SJSA1 (cell line): ENCODE measurements at regions not wholly inside any gene's neighbourhood (a gene's known extent, or its start where the extent isn't known, plus 50 kb on each side); places are given as distances from the start of the nearest gene placed in this dataset.

Experiments
- DNase-seq, 2 experiments: peaks; one replicate each; pipeline ENCODE4 v3.0.0-alpha.2; 2015 to 2020; ENCODE audit warnings: low spot score in 2 of 2, low read depth in 1 of 2
- H3K27ac ChIP-seq: fragments of 250-450 bp; sonication (Bioruptor Pico); 2 replicates; pipeline ENCODE4 v1.5.1; 2020; ENCODE audit warnings: mild to moderate bottlenecking, moderate library complexity
- H3K27me3 ChIP-seq: fragments of 250-450 bp; sonication (Bioruptor Pico); replicated peaks from 2 replicates; pipeline ENCODE4 v1.5.1; 2020; ENCODE audit warnings: mild to moderate bottlenecking, moderate library complexity
- H3K36me3 ChIP-seq: fragments of 250-450 bp; sonication (Bioruptor Pico); 2 replicates; pipeline ENCODE4 v1.5.1; 2020; ENCODE audit warnings: mild to moderate bottlenecking
- H3K4me1 ChIP-seq: fragments of 250-450 bp; sonication (Bioruptor Pico); replicated peaks from 2 replicates; pipeline ENCODE4 v1.6.1; 2021; ENCODE audit warnings: mild to moderate bottlenecking
- H3K4me3 ChIP-seq: fragments of 250-450 bp; sonication (Bioruptor Pico); 2 replicates; pipeline ENCODE4 v1.5.1; 2020; ENCODE audit warnings: mild to moderate bottlenecking
- H3K9me3 ChIP-seq: fragments of 250-450 bp; sonication (Bioruptor Pico); replicated peaks from 2 replicates; pipeline ENCODE4 v1.5.1; 2020; ENCODE audit warnings: mild to moderate bottlenecking

DNA sequence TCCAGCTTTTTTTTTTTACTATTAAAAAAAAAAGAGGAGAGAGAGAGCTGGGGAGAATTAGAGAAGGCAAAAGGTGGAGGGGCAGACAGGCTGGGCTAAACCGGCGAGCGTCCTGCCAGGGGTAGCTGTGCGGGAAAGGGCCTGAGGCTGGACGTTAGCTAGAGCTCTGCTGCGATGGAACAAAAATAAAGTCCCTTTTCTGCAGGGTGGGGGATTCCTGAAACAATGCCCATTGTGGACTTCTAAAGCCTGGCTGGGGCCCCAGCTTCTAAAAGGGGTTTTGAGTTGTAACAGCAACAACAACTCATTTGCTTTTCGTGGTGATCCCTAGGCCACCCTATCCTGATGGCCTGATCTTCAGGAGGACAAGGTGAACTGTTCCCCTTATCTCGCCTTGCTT is 311.7 kb downstream of the FBXW7 start:
- Histone ChIP-seq H3K27ac (no peak overlapping the region), H3K4me3 (no peak overlapping the region), H3K9me3 (no peaks in the 10 kb centered on the region), H3K27me3 (no peaks in the 10 kb centered on the region), H3K36me3 (no peaks in the 10 kb centered on the region), H3K4me1 (no peaks in the 10 kb centered on the region)
- no peak for DNase-seq

DNA sequence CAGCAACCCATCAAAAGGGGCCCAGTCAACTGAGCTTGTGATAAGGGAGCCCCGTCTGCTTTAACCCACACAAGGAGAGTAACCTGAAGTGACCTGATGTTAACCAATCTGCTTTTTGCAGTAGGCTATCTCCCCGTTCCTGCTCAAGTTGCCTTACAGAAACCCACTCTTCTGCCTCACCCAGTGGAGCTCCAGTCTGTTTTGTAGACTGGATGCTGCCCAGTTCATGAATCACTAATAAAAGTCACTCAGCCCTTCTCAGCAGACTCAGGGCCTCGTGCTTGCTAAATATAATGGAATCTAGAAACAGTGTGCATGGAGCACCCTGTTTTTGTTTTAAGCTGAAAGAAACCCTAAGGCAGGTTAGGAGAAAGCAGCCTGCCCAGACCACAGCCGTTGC is 312.3 kb downstream of the FBXW7 start:
- H3K4me3 ChIP-seq = no peak overlapping the region
- DNase-seq = no peak
- no peaks in the 10 kb centered on the region for H3K27me3 ChIP-seq
- no peak overlapping the region for H3K27ac ChIP-seq
- H3K9me3 ChIP-seq = no peaks in the 10 kb centered on the region
- H3K4me1 ChIP-seq = no peaks in the 10 kb centered on the region
- H3K36me3 ChIP-seq = no peaks in the 10 kb centered on the region

DNA sequence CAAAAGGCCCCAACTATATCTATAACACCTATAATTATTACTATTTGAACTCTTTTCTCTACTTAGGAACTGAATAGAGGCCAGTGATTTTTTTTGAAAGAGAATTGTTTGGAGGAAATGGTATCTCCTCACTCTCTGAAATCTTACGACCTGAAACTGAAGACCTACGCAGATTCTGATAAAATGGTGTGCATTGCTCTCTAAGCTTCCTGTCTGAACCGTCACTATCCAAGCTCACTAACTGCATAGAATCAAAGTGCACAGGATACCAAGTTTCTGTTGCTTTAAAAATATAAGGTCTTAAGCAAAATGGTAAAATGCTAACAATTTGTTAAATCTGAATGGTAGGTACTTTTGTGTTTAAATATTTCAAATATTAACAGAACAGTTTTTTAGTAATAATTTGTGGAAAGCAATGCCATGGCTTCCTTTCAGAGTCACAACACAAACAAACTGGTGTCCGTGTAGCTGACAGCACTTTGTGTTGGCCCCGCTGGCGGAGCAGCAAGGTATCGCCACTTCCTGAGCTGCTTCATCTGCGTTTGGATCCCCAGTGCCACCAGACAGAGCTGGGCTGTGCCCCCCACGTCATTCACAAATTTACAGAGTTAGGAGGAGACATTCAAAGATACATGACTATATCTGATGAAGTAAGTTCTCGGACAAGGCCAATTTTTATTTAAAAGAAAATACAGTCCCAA is 313.9 kb downstream of the FBXW7 start:
- H3K4me1 ChIP-seq = no peaks in the 10 kb centered on the region
- H3K27ac ChIP-seq = no peak overlapping the region
- no peak for DNase-seq
- no peaks in the 10 kb centered on the region for H3K36me3 ChIP-seq
- no peaks in the 10 kb centered on the region for H3K9me3 ChIP-seq
- no peaks in the 10 kb centered on the region for H3K27me3 ChIP-seq
- H3K4me3 ChIP-seq = no peak overlapping the region

DNA sequence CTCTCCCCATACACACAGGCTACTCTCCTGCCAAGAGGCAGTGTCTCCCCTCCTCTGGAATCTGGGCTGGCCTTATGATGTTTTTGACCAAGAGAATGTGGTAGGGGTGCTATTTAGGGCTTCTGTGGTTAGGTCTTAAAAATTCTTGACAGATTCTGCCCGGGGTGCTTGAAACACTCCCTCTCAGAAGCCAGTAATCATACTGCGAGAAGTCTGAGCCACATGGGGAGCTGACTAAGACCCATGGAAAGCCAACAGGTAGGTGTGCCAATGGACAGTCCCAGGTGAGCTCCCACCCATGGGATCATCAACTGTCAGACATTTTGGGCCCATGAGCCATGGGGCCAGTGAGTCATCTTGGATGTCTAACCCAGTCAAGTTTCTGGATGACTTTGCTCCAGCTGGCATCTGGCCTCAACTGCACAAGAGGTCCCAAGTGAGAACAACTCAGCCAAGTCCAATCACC is 315.7 kb downstream of the FBXW7 start:
- Histone ChIP-seq H3K27me3 (no peaks in the 10 kb centered on the region), H3K36me3 (no peaks in the 10 kb centered on the region), H3K27ac (no peak overlapping the region), H3K4me3 (no peak overlapping the region), H3K4me1 (no peaks in the 10 kb centered on the region), H3K9me3 (no peaks in the 10 kb centered on the region)
- no peak for DNase-seq

DNA sequence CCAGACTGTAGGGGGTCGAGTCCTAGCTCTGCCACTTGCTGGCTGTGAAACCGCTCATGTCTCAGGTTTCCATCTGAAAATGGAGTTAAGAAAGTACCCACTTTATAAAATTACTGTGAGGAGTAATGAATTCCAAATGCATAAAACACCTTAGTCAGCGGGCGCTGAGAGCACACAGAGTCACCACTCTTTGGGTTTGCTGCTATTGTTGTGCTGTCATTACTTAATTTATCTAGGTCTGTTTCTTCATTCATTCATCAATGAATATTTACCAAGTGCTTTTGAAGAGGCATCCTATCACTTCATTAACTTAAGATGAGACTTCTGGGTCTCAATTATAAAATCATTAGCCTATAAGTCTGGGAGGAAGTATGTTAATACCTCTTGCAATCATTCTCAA is 317.3 kb downstream of the FBXW7 start:
- Histone ChIP-seq H3K36me3 (no peaks in the 10 kb centered on the region), H3K27ac (no peak overlapping the region), H3K9me3 (no peaks in the 10 kb centered on the region), H3K4me1 (no peaks in the 10 kb centered on the region), H3K4me3 (no peak overlapping the region), H3K27me3 (no peaks in the 10 kb centered on the region)
- DNase-seq = no peak

DNA sequence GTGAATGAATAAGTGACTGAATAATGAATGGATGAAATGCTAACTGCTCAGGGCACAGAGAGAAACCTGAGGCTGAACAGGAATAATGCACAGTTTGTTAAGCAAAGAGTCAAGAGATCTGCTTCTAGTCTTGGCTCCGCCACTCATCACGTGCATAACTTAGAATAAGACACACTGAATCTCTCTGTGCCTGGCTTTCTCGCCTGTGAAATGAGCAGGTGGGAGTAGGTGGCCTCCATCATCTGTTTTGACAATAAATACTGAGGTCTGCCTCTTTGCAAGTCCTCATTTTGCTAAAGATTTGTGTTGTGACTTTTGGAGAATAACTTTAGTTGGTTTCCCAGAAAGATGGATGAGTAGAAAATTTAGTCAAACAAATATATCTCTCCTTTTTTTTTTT is 318.0 kb downstream of the FBXW7 start:
- no peak for DNase-seq
- Histone ChIP-seq H3K27me3 (no peaks in the 10 kb centered on the region), H3K27ac (no peak overlapping the region), H3K36me3 (no peaks in the 10 kb centered on the region), H3K4me3 (no peak overlapping the region), H3K9me3 (no peaks in the 10 kb centered on the region), H3K4me1 (no peaks in the 10 kb centered on the region)

DNA sequence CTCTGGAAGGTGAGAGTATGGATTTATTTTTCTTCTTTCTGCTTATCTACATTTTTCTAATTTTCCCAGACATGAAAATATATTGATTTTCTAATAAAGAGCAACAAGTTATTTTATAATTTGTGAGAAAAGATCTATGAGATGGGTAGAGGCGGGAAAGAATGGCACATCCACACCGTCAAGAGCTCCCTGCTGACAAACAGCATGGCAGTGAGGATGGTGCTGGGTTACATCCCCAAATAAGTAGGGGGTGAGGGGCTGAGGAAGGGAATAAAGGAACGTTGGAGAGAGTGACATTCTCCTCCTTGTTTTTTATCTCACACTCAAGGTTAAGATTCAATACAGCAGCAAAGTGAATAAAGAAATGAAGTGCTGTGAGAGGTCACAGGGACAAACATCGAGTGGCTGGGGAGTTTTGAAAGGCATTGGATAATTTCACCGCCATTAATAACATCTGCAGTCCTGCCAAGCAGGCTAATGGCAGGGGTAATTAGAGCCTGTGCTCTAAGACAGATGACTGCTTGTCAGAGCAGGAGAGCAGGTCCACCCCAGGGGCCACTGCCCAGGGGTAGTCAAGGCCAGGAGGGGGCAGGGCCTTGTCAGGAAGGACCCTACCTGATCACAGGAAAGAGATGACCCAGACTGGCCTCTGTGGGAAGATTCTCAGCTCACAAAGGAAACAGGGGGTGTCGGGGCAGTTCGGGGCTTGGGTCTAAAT is 323.8 kb downstream of the FBXW7 start:
- H3K4me3 ChIP-seq = no peak overlapping the region
- H3K27ac ChIP-seq = no peak overlapping the region
- H3K4me1 ChIP-seq = no peaks in the 10 kb centered on the region
- no peak for DNase-seq
- H3K27me3 ChIP-seq = no peaks in the 10 kb centered on the region; the same call in 1 of the 2 replicates
- H3K36me3 ChIP-seq = no peaks in the 10 kb centered on the region
- no peaks in the 10 kb centered on the region for H3K9me3 ChIP-seq

DNA sequence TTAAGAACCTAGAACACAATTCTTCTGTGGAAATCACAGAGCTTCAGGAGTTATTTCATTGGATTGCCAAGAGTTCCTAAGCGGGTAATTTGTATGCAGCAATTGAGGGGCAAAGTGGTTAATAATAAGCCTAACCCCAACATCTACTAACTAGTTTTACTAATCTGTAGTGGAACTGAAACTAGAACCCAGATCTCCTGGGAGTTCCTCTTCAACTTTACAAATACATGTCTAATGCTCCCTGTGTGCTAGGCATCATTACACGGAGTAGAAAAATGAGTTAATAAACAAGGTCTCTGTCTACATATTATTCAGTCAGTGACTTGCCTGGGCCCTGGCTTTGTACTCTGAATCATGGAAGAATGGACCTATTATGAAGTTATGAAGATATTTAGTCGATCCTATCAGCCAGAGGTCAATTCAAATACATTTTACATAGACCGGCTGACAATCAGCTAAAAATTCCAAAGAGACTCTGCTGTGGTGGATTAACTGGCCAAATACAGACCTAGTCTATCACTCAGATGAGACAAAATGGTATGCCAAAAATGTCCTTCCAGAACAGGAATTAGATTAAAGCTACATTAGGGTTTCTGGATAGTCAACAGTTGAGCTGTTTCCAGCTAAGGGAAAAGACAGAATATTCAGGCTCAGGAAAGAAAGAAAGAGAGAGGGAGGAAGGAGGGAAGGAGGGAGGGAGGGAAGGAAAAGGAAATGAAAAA is 326.0 kb downstream of the FBXW7 start:
- no peaks in the 10 kb centered on the region; the same call in 1 of the 2 replicates for H3K27me3 ChIP-seq
- no peaks in the 10 kb centered on the region for H3K9me3 ChIP-seq
- no peaks in the 10 kb centered on the region for H3K36me3 ChIP-seq
- H3K27ac ChIP-seq = no peak overlapping the region
- no peak for DNase-seq
- H3K4me3 ChIP-seq = no peak overlapping the region
- no peaks in the 10 kb centered on the region for H3K4me1 ChIP-seq

DNA sequence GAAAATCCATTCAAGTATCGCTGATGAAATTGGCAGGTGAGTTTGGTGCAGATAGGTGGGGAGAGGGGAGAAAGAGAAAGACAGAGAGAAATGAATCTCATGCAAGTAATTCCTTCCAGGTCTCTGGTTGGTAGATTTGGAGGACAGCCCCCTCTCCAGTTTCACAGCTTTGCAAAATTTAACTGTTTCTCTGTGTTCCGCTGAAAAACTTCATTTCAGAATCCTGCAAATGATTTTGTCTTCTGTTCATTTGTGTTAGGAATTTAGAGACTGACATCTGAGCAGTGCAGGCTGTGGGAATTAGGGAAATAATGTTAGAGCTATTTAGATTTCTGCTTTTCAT is 328.5 kb downstream of the FBXW7 start:
- H3K27ac ChIP-seq = no peak overlapping the region
- no peak overlapping the region for H3K4me3 ChIP-seq
- no peaks in the 10 kb centered on the region for H3K4me1 ChIP-seq
- no peaks in the 10 kb centered on the region; the same call in 1 of the 2 replicates for H3K27me3 ChIP-seq
- H3K9me3 ChIP-seq = no peaks in the 10 kb centered on the region
- DNase-seq = no peak
- H3K36me3 ChIP-seq = no peaks in the 10 kb centered on the region

DNA sequence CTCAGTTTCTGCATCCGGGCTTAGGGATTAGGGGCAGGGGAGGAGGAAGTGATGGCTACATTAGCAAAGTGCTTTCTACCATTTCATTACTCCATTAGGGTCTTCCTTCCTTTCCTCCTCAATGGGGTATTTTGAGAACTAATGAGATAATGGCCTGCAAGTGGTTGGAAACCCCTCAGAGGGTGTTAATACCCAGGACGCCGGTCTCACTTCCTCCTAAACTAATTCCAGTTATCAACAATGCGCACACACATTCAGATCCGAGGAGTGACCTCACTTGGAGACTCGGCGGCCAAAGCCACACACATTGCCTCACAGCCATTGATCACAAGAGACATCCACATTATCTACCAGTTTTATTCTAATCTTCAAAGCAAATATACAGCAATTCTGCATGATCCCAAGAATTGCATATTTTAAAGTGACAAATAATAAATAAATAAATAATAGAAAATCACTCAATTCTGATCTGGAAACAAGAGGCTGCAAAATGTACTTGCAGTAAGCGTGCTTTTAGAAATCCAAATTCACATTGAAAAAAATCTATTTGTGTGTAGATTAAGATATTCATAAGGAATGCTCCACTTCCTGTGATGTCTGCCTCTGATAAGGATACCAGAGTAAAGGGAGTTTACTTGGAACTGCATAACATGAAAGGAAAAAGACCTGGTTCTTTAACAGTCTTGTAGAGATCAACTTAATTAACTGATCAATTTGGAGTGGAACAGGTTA is 329.1 kb downstream of the FBXW7 start:
- Histone ChIP-seq H3K27me3 (no peaks in the 10 kb centered on the region; the same call in 1 of the 2 replicates), H3K4me1 (no peaks in the 10 kb centered on the region), H3K27ac (no peak overlapping the region), H3K9me3 (no peaks in the 10 kb centered on the region), H3K4me3 (no peak overlapping the region), H3K36me3 (no peaks in the 10 kb centered on the region)
- DNase-seq = no peak

DNA sequence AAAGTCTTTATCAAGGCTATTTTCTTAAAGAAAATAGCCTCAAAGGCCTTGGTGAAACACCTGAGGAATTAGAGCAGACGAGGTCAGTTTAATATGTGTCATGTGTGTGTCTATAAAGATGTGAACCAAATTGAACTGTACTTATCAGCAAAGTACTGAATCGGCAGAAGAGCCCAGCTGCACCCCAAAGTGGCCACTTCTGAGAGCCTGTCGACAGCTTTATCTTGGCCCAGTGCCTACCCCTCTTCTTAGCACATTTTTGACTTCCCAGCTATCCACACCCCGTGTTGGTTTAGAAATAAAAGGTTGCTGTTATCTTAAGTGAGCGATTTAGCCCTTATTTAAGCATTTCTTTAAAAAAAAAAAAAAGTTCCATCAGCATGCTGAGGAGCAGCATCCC is 329.7 kb downstream of the FBXW7 start:
- DNase-seq = no peak
- Histone ChIP-seq H3K27ac (no peak overlapping the region), H3K9me3 (no peaks in the 10 kb centered on the region), H3K4me3 (no peak overlapping the region), H3K4me1 (no peaks in the 10 kb centered on the region), H3K36me3 (no peaks in the 10 kb centered on the region), H3K27me3 (no peaks in the 10 kb centered on the region; the same call in 1 of the 2 replicates)

DNA sequence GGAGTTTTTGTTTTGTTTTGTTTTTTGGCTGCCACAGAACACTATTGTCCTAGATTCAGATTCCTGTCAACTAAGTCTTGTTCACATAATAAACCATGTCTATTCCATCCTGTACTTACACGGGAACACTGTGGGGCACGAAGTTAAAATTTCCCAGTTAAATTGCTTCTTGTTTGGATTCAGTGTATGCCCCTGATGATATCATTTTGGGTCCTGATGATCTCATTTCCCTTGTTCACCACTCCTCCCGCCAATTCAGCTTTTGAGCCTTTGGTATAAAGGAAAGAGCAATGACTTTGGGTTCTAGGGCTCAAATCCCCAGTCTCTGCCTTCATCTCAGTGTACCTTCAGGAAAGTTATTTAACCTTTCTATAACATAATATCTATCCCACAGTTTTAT is 333.5 kb downstream of the FBXW7 start:
- Histone ChIP-seq H3K36me3 (no peaks in the 10 kb centered on the region), H3K27ac (no peak overlapping the region), H3K4me1 (no peaks in the 10 kb centered on the region), H3K9me3 (no peaks in the 10 kb centered on the region), H3K4me3 (no peak overlapping the region), H3K27me3 (no peaks in the 10 kb centered on the region)
- no peak for DNase-seq

DNA sequence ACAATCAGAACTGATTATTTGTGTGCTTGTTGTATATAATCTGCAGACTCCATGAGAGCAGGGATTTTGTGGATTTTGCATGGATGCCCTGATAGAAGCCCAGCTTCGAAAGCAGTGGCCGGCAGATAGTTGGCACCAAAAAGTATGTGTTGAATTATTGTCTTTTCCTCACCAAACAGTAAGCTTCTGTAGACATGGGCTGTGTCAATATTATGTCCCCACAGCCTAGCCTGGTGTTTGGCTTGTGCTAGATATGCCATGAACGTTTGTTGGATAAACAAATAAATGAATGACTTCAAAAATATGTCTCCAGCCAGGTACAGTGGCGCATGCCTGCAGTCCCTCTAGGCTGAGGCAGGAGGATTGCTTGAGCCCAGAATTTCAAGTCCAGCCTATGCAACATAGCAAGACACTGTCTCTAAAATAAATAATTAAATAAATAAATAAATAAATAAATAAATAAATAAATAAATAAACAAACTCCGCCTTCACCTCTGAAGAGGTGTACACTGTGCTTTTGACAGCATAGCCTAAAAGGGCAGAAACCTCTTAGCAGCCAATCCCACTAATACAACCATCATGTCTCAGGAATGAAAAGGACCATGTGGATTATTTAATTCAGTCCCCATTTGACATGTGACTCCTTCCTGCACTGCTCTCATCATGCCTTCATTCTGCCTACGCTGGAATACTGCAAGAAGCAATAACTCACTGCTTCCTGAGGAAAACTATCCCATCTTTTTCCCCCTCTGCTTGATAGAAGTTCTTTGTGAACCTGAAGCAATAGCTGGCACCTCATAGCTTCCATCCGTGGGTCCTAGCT is 335.2 kb downstream of the FBXW7 start:
- Histone ChIP-seq H3K4me3 (no peak overlapping the region), H3K9me3 (no peaks in the 10 kb centered on the region), H3K27me3 (no peaks in the 10 kb centered on the region), H3K27ac (no peak overlapping the region), H3K36me3 (no peaks in the 10 kb centered on the region), H3K4me1 (no peaks in the 10 kb centered on the region)
- no peak for DNase-seq
